Sigmoid colon (tissue), 4 donors: ENCODE measurements at regions not wholly inside any gene's neighbourhood (a gene's known extent, or its start where the extent isn't known, plus 50 kb on each side); places are given as distances from the start of the nearest gene placed in this dataset.

Source experiments
- EP300 ChIP-seq, 4 donors: sonication (generic); formaldehyde crosslinking; IDR thresholded peaks; one replicate each; pipeline ENCODE4 v1.6.1; 2017; ENCODE audit warnings: antibody characterized with exemption in 4 of 4
- POLR2A ChIP-seq, 2 donors: fragments of 450-650 bp; IDR thresholded peaks; one replicate each; pipeline ENCODE4 v1.6.1; 2016; ENCODE audit warnings: antibody characterized with exemption in 2 of 2, mild to moderate bottlenecking in 2 of 2, moderate library complexity in 2 of 2
- POLR2AphosphoS5 ChIP-seq, 4 donors: sonication (generic); formaldehyde crosslinking; IDR thresholded peaks; one replicate each; pipeline ENCODE4 v1.6.1; 2017; ENCODE audit warnings: antibody characterized with exemption in 4 of 4
- TF ChIP-seq, protein P1 (sequence below), 4 experiments: fragments of 450-650 bp in 3 of 4; fragments of 200-600 bp in 1 of 4; IDR thresholded peaks; one replicate each; pipeline ENCODE4 v1.5.1; 2016 to 2019; ENCODE audit warnings: antibody characterized with exemption in 4 of 4, mild to moderate bottlenecking in 3 of 4, moderate library complexity in 2 of 4

DNA sequence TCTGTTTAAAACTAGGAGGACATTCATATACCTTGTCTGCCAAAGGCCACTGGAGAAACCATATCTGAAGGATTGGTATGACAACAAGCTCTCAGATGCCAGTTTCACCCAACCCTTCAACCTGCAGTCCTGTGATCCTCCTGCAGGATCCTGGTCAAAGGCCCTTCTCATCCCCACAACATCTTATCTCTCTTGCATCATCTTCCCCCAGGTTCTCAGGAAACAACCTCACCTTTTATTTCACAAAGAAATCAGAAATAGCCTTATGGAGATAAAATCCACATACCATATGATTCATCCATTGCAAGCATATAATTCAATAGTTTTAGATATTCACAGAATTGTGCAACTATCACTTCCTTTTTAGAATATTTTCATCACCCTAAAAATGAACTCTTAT, 104.0 kb upstream of the DSCAM start:
- TF ChIP-seq POLR2AphosphoS5 (IDR thresholded peaks at IDR 0.05) (no peak), POLR2A (IDR thresholded peaks at IDR 0.05) (no peak), EP300 (IDR thresholded peaks at IDR 0.05) (no peak)
- TF ChIP-seq, protein P1, sequence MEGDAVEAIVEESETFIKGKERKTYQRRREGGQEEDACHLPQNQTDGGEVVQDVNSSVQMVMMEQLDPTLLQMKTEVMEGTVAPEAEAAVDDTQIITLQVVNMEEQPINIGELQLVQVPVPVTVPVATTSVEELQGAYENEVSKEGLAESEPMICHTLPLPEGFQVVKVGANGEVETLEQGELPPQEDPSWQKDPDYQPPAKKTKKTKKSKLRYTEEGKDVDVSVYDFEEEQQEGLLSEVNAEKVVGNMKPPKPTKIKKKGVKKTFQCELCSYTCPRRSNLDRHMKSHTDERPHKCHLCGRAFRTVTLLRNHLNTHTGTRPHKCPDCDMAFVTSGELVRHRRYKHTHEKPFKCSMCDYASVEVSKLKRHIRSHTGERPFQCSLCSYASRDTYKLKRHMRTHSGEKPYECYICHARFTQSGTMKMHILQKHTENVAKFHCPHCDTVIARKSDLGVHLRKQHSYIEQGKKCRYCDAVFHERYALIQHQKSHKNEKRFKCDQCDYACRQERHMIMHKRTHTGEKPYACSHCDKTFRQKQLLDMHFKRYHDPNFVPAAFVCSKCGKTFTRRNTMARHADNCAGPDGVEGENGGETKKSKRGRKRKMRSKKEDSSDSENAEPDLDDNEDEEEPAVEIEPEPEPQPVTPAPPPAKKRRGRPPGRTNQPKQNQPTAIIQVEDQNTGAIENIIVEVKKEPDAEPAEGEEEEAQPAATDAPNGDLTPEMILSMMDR (IDR thresholded peaks at IDR 0.05), result no peak
